MM.1S (cell line): ENCODE measurements at regions not wholly inside any gene's neighbourhood (a gene's known extent, or its start where the extent isn't known, plus 50 kb on each side); places are given as distances from the start of the nearest gene placed in this dataset.

Experiments
- DNase-seq: peaks from one replicate; pipeline ENCODE4 v3.0.0-alpha.2; 2015
- H2AFZ ChIP-seq: fragments of 300-600 bp; sonication (generic); 2 replicates; pipeline ENCODE4 v1.6.0; 2016; ENCODE audit warnings: antibody characterized with exemption, low read length
- H3F3A ChIP-seq: fragments of 300-600 bp; sonication (generic); 2 replicates; pipeline ENCODE4 v1.6.1; 2016; ENCODE audit warnings: mild to moderate bottlenecking, antibody characterized with exemption, low read length, moderate library complexity, mixed read lengths; ENCODE audit not compliant: insufficient read depth
- H3K27ac ChIP-seq: fragments of 300-600 bp; sonication (generic); 2 replicates; pipeline ENCODE4 v1.5.1; 2016; ENCODE audit warnings: mild to moderate bottlenecking, low read length
- H3K27me3 ChIP-seq: fragments of 300-600 bp; sonication (generic); replicated peaks from 2 replicates; pipeline ENCODE4 v1.6.0; 2016; ENCODE audit warnings: low read length; ENCODE audit not compliant: insufficient read depth
- H3K36me3 ChIP-seq: fragments of 300-600 bp; sonication (generic); replicated peaks from 2 replicates; pipeline ENCODE4 v1.6.1; 2016; ENCODE audit warnings: mild to moderate bottlenecking, low read length, mixed read lengths; ENCODE audit not compliant: insufficient read depth
- H3K4me1 ChIP-seq: fragments of 300-600 bp; sonication (generic); 2 replicates; pipeline ENCODE4 v1.6.1; 2016; ENCODE audit warnings: low read length, mixed read lengths
- H3K4me2 ChIP-seq: fragments of 300-600 bp; sonication (generic); 2 replicates; pipeline ENCODE4 v1.6.0; 2016; ENCODE audit warnings: low read depth, low read length
- H3K4me3 ChIP-seq: fragments of 300-600 bp; sonication (generic); 2 replicates; pipeline ENCODE4 v1.5.1; 2016; ENCODE audit warnings: low read length, mixed read lengths
- H3K79me2 ChIP-seq: fragments of 300-600 bp; sonication (generic); 2 replicates; pipeline ENCODE4 v1.6.1; 2016; ENCODE audit warnings: mixed run types, low read length, mixed read lengths
- H3K9ac ChIP-seq: fragments of 300-600 bp; sonication (generic); 2 replicates; pipeline ENCODE4 v1.6.1; 2016; ENCODE audit warnings: low read length, mixed read lengths
- H3K9me2 ChIP-seq: fragments of 300-600 bp; sonication (generic); replicated peaks from 2 replicates; pipeline ENCODE4 v1.6.1; 2016; ENCODE audit warnings: mild to moderate bottlenecking, low read length, mixed read lengths; ENCODE audit not compliant: insufficient read depth
- H3K9me3 ChIP-seq: fragments of 300-600 bp; sonication (generic); replicated peaks from 2 replicates; pipeline ENCODE4 v1.6.1; 2016; ENCODE audit warnings: mild to moderate bottlenecking, low read length, mixed read lengths; ENCODE audit not compliant: insufficient read depth
- H4K20me1 ChIP-seq: fragments of 300-600 bp; sonication (generic); 2 replicates; pipeline ENCODE4 v1.6.1; 2016; ENCODE audit warnings: mild to moderate bottlenecking, low read length, moderate library complexity, mixed read lengths; ENCODE audit not compliant: insufficient read depth
- CTCF ChIP-seq: fragments of 300-600 bp; sonication (generic); IDR thresholded peaks from 2 replicates; pipeline ENCODE4 v1.5.1; 2016; ENCODE audit warnings: antibody characterized with exemption, low read length, mixed read lengths
- EZH2 ChIP-seq: fragments of 300-600 bp; sonication (generic); optimal IDR thresholded peaks from 2 replicates; pipeline ENCODE3; 2017; ENCODE audit warnings: low read depth, mild to moderate bottlenecking, antibody characterized with exemption, low read length, mixed read lengths
- EZH2phosphoT487 ChIP-seq: fragments of 300-600 bp; sonication (generic); IDR thresholded peaks from 2 replicates; pipeline ENCODE4 v1.6.1; 2018; ENCODE audit warnings: antibody characterized with exemption, low read length

- H3K36me3 ChIP-seq = no peaks in the 10 kb centered on the region
- no peaks in the 10 kb centered on the region for H3K27me3 ChIP-seq
- no peak overlapping the region for H3K4me3 ChIP-seq
- no peaks in the 10 kb centered on the region for H3F3A ChIP-seq
- no peak for TF ChIP-seq EZH2phosphoT487
- TF ChIP-seq CTCF = no peak
- TF ChIP-seq EZH2 = no peak
- H2AFZ ChIP-seq = no peak overlapping the region
- no peaks in the 10 kb centered on the region for H3K9me3 ChIP-seq
- H3K4me2 ChIP-seq = no peak overlapping the region
- no peaks in the 10 kb centered on the region for H4K20me1 ChIP-seq
- no peaks in the 10 kb centered on the region for H3K79me2 ChIP-seq
- H3K9ac ChIP-seq = no peak overlapping the region
- no peak for DNase-seq
- H3K9me2 ChIP-seq = no peaks in the 10 kb centered on the region
- H3K4me1 ChIP-seq = no peaks in the 10 kb centered on the region
- H3K27ac ChIP-seq = no peak overlapping the region
Measured at GRCh38 chr2:42922293-42922692, 129.9 kb upstream of the HAAO start.

GRCh38 chr2:42921721-42922120 lies 129.3 kb upstream of the HAAO start:
- Histone ChIP-seq H3K27me3 (no peaks in the 10 kb centered on the region), H3K27ac (no peak overlapping the region), H2AFZ (no peak overlapping the region), H3F3A (no peaks in the 10 kb centered on the region), H3K9me2 (no peaks in the 10 kb centered on the region), H3K4me2 (no peak overlapping the region), H3K9ac (no peak overlapping the region), H4K20me1 (no peaks in the 10 kb centered on the region), H3K36me3 (no peaks in the 10 kb centered on the region), H3K79me2 (no peaks in the 10 kb centered on the region), H3K4me3 (no peak overlapping the region), H3K4me1 (no peaks in the 10 kb centered on the region), H3K9me3 (no peaks in the 10 kb centered on the region)
- no peak for DNase-seq
- TF ChIP-seq CTCF (no peak), EZH2phosphoT487 (no peak), EZH2 (no peak)

DNA sequence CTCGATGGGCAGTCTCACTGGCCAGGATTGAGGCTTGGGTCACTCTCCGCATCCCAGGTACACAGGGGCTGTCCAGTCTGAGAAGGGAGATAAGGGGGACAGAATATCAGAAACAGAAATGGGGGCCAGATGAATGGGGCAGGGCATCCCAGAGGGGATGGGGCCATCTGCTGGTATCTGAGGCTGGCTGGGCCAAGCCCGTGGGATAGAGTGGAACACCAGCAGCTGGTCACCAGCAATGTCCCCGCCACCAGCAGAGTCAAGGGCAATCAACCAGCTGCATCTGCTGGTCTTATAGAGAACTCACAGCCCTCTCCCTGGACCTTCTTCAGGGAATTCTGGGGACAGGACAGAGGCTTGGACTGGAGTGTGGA lies 128.8 kb upstream of the HAAO start:
- Histone ChIP-seq H3K4me1 (no peaks in the 10 kb centered on the region), H3K27ac (no peak overlapping the region), H3K9ac (no peak overlapping the region), H3K4me3 (no peak overlapping the region), H3K36me3 (no peaks in the 10 kb centered on the region), H3K9me3 (no peaks in the 10 kb centered on the region), H3K27me3 (no peaks in the 10 kb centered on the region), H3F3A (no peaks in the 10 kb centered on the region), H3K79me2 (no peaks in the 10 kb centered on the region), H3K9me2 (no peaks in the 10 kb centered on the region), H4K20me1 (no peaks in the 10 kb centered on the region), H3K4me2 (no peak overlapping the region), H2AFZ (no peak overlapping the region)
- no peak for DNase-seq
- TF ChIP-seq EZH2 = no peak

DNA sequence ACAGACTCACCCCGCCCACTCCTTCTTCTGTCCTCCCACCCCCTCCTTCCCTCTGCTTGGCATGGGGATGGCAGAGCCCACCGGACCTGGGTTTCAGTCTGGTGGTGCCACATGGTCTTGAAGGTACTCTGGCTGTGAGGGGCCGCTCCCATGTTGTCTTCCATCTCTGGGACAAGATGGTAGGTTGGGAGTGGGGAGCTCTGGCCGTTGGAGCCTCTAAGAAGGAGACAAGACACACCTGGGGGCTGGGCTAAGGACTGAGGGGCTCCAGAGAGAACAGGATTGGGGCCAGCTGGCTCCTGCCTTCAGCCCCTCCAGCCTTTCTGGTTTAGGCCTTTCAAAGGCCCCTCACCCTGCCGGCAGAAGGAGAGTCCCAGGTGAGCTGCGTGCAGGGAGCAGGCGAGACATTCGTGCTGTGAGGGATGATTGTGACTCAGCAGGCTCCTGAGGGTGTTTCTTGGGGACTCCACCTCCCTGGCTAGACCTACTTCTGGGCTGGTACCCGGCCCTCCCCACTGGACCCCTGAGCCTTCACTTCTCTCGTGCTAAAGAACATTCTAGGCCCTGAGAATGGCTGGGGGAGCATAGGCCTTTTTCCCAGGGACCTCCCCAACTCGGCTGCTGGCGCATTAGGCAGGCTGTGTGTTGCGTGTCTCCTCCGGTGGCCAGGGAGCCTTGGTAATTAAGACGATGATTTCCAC lies 128.2 kb upstream of the HAAO start:
- Histone ChIP-seq H2AFZ (no peak overlapping the region), H3K36me3 (no peaks in the 10 kb centered on the region), H3K27me3 (no peaks in the 10 kb centered on the region), H3K4me1 (no peaks in the 10 kb centered on the region), H3K9me3 (no peaks in the 10 kb centered on the region), H3K9me2 (no peaks in the 10 kb centered on the region), H3K79me2 (no peaks in the 10 kb centered on the region), H4K20me1 (no peaks in the 10 kb centered on the region), H3K9ac (no peak overlapping the region), H3K27ac (no peak overlapping the region), H3K4me2 (no peak overlapping the region), H3F3A (no peaks in the 10 kb centered on the region), H3K4me3 (no peak overlapping the region)
- TF ChIP-seq EZH2phosphoT487 = no peak
- no peak for DNase-seq
